Upper lobe of right lung (tissue), 1 donor: ENCODE measurements at regions not wholly inside any gene's neighbourhood (a gene's known extent, or its start where the extent isn't known, plus 50 kb on each side); places are given as distances from the start of the nearest gene placed in this dataset.

Experiments used
- ATAC-seq: fragments of 200-7000 bp; cut with Tn5 transposase; one replicate; pipeline ENCODE4 v1.9.1; 2020; ENCODE audit warnings: mild to moderate bottlenecking, moderate library complexity
- DNase-seq: peaks from one replicate; pipeline ENCODE4 v3.0.0-alpha.2; 2020
- H3K27ac ChIP-seq: fragments of 200-600 bp; one replicate; pipeline ENCODE4 v1.8.0; 2022
- H3K27me3 ChIP-seq: fragments of 200-600 bp; one replicate; pipeline ENCODE4 v1.8.0; 2022; ENCODE audit warnings: mild to moderate bottlenecking
- H3K36me3 ChIP-seq: fragments of 200-600 bp; one replicate; pipeline ENCODE4 v1.8.0; 2022
- H3K4me1 ChIP-seq: fragments of 200-600 bp; one replicate; pipeline ENCODE4 v1.8.0; 2022
- H3K4me3 ChIP-seq: fragments of 200-600 bp; one replicate; pipeline ENCODE4 v1.8.0; 2022; ENCODE audit warnings: mild to moderate bottlenecking
- H3K9me3 ChIP-seq: fragments of 200-600 bp; one replicate; pipeline ENCODE4 v1.8.0; 2022
- intact Hi-C: fragments of 100-400 bp; cut with DNase I; formaldehyde crosslinking; loops from one replicate; pipeline ENCODE4 v1.11.0; 2022
- TF ChIP-seq, protein P1 (sequence below): fragments of 200-600 bp; IDR thresholded peaks from one replicate; pipeline ENCODE4 v1.8.0; 2022; ENCODE audit warnings: antibody characterized with exemption
- donor health status: DM: no; HTN: yes; CAD: no; lungs with severe emphysema.

DNA sequence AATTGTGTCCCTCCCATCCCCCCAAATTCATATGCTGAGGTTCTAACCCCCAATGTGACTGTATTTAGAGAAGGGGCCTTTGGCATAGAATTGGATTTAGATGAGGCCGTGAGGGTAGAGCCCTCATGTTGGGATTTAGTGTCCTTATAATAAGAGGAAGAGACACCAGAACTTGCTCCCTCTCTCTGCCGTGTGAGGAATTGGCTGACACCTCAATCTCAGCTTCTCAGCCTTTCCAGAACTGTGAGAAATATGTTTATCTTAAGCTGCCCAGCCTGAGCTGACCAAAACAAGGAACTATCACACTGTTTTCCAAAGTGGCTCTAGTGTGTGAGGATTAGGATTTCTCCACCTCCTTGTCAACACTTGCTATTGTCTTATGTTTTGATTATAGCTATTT, 400.0 kb upstream of the FZD8 start:
- no peaks in the 10 kb centered on the region for H3K4me1 ChIP-seq
- H3K4me3 ChIP-seq, result no peak overlapping the region
- H3K9me3 ChIP-seq, result no peaks in the 10 kb centered on the region
- no peaks in the 10 kb centered on the region for H3K36me3 ChIP-seq
- intact Hi-C loops, result no loop called here
- no peaks in the 10 kb centered on the region for H3K27me3 ChIP-seq
- ATAC-seq, result no peak
- no peak overlapping the region for H3K27ac ChIP-seq
- TF ChIP-seq, protein P1, sequence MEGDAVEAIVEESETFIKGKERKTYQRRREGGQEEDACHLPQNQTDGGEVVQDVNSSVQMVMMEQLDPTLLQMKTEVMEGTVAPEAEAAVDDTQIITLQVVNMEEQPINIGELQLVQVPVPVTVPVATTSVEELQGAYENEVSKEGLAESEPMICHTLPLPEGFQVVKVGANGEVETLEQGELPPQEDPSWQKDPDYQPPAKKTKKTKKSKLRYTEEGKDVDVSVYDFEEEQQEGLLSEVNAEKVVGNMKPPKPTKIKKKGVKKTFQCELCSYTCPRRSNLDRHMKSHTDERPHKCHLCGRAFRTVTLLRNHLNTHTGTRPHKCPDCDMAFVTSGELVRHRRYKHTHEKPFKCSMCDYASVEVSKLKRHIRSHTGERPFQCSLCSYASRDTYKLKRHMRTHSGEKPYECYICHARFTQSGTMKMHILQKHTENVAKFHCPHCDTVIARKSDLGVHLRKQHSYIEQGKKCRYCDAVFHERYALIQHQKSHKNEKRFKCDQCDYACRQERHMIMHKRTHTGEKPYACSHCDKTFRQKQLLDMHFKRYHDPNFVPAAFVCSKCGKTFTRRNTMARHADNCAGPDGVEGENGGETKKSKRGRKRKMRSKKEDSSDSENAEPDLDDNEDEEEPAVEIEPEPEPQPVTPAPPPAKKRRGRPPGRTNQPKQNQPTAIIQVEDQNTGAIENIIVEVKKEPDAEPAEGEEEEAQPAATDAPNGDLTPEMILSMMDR, result no peak
- DNase-seq, result no peak

DNA sequence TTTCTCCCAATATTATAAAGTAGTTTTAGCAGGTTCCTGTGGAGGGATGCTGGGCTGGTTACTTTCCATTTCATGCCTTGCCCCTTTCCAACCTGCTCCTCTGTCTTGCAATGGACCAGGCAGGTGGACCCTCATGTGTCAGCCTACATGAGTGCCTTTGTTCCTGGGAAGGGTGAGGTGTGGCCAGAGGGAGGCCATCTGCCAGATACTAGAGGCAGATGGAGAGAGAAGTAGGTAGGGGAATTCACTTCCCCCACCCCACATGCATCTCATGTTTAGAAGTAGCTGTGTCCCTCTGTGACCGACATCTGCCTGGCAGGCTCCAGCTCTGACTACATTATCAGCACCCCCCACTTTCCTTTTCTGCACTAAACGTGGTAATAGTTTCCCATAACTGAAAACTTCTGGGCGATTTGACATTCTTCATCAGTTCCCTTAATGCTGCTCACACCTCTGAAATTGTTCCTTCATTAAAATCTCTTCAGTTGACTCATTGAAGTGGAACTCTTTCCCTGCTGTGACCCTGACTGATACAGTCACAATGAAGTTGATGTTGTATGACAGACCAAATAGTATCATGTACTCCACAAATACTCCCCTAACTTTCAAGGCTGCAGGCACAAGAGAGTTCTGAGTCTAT, 396.3 kb upstream of the FZD8 start:
- Histone ChIP-seq H3K27ac (no peak overlapping the region), H3K9me3 (no peaks in the 10 kb centered on the region), H3K4me1 (no peaks in the 10 kb centered on the region), H3K27me3 (no peaks in the 10 kb centered on the region), H3K4me3 (no peak overlapping the region), H3K36me3 (no peaks in the 10 kb centered on the region)
- intact Hi-C loops, result no loop called here
- DNase-seq (no peak), ATAC-seq (no peak)
- TF ChIP-seq, protein P1, result no peak

DNA sequence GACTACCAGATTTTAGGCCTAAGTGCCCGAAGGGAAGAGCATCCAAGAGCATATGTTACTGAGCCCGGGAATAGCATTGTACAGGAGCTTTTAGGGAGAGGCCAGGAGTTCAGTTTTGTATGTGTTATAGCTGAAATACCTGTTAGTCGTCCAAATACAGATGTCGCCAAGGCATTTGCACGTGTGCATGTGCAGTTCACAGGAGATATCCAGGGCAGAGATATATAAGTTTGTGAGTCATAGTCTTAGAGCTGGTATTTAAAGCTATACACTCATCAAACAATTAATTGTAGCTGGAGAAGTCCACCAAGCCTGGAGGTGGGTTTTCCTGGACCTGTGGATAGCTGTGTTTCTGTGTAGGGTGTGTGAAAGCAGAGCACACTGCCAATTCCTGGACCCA, 394.0 kb upstream of the FZD8 start:
- intact Hi-C loops, result no loop called here
- no peak for DNase-seq
- ATAC-seq, result no peak
- TF ChIP-seq, protein P1, result no peak
- H3K4me3 ChIP-seq, result no peak overlapping the region
- H3K4me1 ChIP-seq, result no peaks in the 10 kb centered on the region
- no peaks in the 10 kb centered on the region for H3K36me3 ChIP-seq
- H3K27ac ChIP-seq, result no peak overlapping the region
- no peaks in the 10 kb centered on the region for H3K9me3 ChIP-seq
- no peaks in the 10 kb centered on the region for H3K27me3 ChIP-seq

DNA sequence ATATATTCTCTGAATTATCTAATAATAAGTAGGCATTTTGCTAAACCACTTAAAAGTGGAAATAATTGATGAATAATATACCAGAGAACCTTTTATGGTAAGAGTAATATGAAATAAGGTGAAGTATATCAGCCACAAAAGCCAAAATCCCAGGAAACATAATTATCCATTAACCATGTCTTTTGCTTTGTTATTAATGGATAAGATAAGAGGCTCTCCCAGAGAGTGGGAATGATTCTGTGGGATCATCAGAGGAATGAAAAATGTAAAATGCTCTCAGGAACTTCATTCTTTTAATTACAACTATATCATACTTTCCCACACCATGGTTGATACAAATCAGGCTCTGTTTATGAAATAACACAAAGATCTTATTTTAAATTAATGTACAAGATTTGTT, 391.7 kb upstream of the FZD8 start:
- intact Hi-C loops, result no loop called here
- DNase-seq (no peak), ATAC-seq (no peak)
- Histone ChIP-seq H3K27me3 (no peaks in the 10 kb centered on the region), H3K9me3 (no peaks in the 10 kb centered on the region), H3K4me3 (no peak overlapping the region), H3K27ac (no peak overlapping the region), H3K4me1 (no peaks in the 10 kb centered on the region), H3K36me3 (no peaks in the 10 kb centered on the region)
- TF ChIP-seq, protein P1, result no peak

DNA sequence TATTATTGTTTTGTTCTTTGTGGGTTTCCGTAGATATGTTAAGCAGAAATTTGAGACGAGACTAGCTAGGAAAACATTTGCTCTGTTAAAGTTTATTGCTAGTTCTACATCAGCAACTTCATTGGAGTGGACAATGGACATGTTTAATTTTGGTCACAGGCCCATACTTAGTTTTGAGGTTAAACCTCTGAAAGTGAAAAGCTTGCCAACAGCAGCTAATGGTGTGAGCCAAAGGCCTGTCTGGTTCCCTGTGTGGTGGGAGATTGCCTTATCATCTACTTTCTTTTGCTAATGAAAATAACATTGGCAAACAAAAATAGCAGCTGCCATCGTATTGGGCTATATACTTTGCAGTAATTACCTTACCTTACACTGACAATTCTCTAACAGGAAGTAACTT, 388.4 kb upstream of the FZD8 start:
- Histone ChIP-seq H3K27me3 (no peaks in the 10 kb centered on the region), H3K4me3 (no peak overlapping the region), H3K9me3 (no peaks in the 10 kb centered on the region), H3K36me3 (no peaks in the 10 kb centered on the region), H3K4me1 (no peaks in the 10 kb centered on the region), H3K27ac (no peak overlapping the region)
- no peak for DNase-seq
- ATAC-seq, result no peak
- intact Hi-C loops, result no loop called here
- TF ChIP-seq, protein P1, result no peak
